AG10803 (cell line): ENCODE measurements at regions not wholly inside any gene's neighbourhood (a gene's known extent, or its start where the extent isn't known, plus 50 kb on each side); places are given as distances from the start of the nearest gene placed in this dataset.

Source experiments
- DNase-seq: peaks from one replicate; pipeline ENCODE4 v3.0.0; 2010; ENCODE audit warnings: low read depth
- H3K4me3 ChIP-seq: 2 replicates; pipeline ENCODE4 v1.5.1; 2011; ENCODE audit warnings: mild to moderate bottlenecking, low read length, control low read depth
- TF ChIP-seq, protein P1 (sequence below): conservative IDR thresholded peaks from 2 replicates; pipeline ENCODE4 v1.5.1; 2011; ENCODE audit warnings: mild to moderate bottlenecking, low read length, control low read depth, inconsistent platforms

GRCh38 chr11:134615041-134615615 lies 203.1 kb upstream of the B3GAT1 start:
- DNase-seq, result no peak
- TF ChIP-seq, protein P1, sequence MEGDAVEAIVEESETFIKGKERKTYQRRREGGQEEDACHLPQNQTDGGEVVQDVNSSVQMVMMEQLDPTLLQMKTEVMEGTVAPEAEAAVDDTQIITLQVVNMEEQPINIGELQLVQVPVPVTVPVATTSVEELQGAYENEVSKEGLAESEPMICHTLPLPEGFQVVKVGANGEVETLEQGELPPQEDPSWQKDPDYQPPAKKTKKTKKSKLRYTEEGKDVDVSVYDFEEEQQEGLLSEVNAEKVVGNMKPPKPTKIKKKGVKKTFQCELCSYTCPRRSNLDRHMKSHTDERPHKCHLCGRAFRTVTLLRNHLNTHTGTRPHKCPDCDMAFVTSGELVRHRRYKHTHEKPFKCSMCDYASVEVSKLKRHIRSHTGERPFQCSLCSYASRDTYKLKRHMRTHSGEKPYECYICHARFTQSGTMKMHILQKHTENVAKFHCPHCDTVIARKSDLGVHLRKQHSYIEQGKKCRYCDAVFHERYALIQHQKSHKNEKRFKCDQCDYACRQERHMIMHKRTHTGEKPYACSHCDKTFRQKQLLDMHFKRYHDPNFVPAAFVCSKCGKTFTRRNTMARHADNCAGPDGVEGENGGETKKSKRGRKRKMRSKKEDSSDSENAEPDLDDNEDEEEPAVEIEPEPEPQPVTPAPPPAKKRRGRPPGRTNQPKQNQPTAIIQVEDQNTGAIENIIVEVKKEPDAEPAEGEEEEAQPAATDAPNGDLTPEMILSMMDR, result no peak

DNA sequence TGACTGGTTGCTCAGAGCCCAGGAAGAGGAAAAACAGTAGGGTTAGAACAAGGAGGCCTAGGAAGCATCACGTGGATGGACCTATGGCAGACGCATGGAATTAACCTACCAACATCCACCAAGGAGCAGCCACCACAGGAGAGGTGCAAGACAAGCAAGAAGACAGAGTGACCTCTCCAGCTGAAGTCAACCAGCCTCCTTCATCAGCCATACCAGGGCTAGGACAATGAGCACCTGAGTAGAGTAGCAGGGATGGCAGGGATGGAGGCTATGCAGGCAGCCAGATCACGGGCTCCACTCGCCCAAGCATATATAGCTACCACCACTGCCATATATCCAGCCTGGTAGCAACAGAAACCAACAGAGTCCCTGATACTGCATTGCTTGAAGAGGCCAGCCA lies 202.1 kb upstream of the B3GAT1 start:
- DNase-seq, result no peak
- TF ChIP-seq, protein P1, result no peak
- H3K4me3 ChIP-seq, result no peak overlapping the region

More at GRCh38 chr11:134615041-134615615, 203.1 kb upstream of the B3GAT1 start:
- H3K4me3 ChIP-seq, result no peak overlapping the region

- no peak overlapping the region for H3K4me3 ChIP-seq
- no peak for DNase-seq
- TF ChIP-seq, protein P1, result no peak
Observed at GRCh38 chr11:134613646-134614045, 201.6 kb upstream of the B3GAT1 start.

DNA sequence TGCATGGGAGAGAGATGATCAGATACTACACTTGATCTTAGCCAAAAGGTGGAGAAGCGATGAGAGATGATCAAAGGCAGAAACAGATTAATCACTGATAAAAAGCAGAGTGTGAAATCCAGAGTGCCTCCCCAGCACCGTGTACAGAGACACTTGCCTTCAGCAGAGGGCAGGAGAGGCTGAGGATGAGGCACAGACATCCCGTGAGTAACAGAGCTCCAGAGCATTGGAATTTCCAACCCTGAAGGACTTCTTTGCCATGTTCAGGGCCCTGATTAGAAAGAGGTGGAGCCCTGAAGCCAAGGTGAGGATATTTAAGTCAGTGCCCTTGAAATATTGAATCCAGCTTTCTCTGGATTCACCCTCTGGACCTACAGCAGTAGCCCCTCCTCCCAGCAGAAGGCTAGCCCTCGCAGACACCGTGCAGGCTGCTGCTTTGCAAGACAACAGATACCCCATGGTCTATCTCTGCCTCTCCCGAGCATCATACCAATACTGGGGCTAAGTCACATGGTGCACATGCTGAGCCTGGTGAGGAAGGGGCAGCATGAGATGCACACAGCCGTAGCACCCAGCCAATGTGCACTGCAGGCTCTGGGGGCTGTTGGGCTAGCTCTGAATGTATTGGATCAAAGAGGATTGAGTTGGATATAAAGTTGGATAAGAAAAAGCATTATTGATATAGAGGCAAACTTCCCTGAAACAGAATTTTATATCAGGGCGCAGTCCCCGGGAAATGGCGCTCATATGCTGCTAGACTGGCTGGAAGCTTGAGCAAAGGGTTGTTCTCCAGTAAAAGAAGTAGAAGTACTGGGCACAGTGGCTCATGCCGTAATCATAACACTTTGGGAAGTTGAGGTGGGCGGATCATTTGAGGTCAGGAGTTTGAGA lies 200.3 kb upstream of the B3GAT1 start:
- H3K4me3 ChIP-seq, result no peak overlapping the region
- TF ChIP-seq, protein P1, result no peak
- no peak for DNase-seq

DNA sequence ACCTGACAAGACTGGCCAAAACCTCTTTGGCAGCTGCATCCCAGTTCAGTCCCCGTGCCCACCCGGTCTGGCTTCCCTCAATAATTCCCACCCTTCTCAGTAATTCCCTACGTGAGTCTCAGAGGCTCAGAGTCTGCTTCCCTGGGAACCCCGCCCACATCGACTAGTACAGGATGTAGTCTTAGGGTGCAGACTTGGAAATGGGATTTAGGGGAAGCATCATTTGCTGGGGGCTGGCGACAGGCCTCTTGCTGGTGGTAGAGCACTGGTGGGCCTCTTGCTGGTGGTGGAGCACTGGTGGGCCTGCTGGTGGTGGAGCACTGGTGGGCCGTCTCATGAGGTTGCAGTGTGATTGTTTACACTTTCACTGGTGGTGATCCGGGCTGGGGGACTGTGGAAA lies 199.5 kb upstream of the B3GAT1 start:
- TF ChIP-seq, protein P1, result no peak
- no peak overlapping the region for H3K4me3 ChIP-seq
- no peak for DNase-seq

GRCh38 chr11:134610116-134610910 lies 198.3 kb upstream of the B3GAT1 start:
- TF ChIP-seq, protein P1, result no peak

More at GRCh38 chr11:134610116-134610910, 198.3 kb upstream of the B3GAT1 start:
- DNase-seq, result no peak
- H3K4me3 ChIP-seq, result no peak overlapping the region
